ENCODE measurements at regions not wholly inside any gene's neighbourhood (a gene's known extent, or its start where the extent isn't known, plus 50 kb on each side); places are given as distances from the start of the nearest gene placed in this dataset.

GRCh38 chr2:129769185-129769991 lies 210.1 kb upstream of the RAB6C start:
- Histone ChIP-seq H3K4me3 (ENCODE audit: low read length) (no peak overlapping the region), H3K9me2 (replicated peaks; ENCODE audit: control insufficient read depth, low read length) (no peaks in the 10 kb centered on the region), H3K4me1 (ENCODE audit: control insufficient read depth, low read length) (no peaks in the 10 kb centered on the region), H3K36me3 (ENCODE audit: control insufficient read depth, low read length) (no peaks in the 10 kb centered on the region), H4K20me1 (ENCODE audit: control insufficient read depth, insufficient read depth, low read depth, low read length) (no peaks in the 10 kb centered on the region), H3K27ac (ENCODE audit: low read depth, low read length) (no peak overlapping the region), H3F3A (ENCODE audit: control insufficient read depth, insufficient read depth) (no peaks in the 10 kb centered on the region), H3K27me3 (ENCODE audit: control insufficient read depth, low read length) (no peaks in the 10 kb centered on the region), H3K79me2 (ENCODE audit: control insufficient read depth, low read length) (no peaks in the 10 kb centered on the region), H3K9me3 (ENCODE audit: control insufficient read depth, insufficient read depth, low read length) (no peaks in the 10 kb centered on the region), H3K4me2 (ENCODE audit: low read length) (no peak overlapping the region)
- TF ChIP-seq CTCF (IDR thresholded peaks at IDR 0.05; ENCODE audit: low read depth, low read length, poor library complexity, severe bottlenecking), result no peak
- no peak for TF ChIP-seq EZH2phosphoT487 (IDR thresholded peaks at IDR 0.05; ENCODE audit: borderline replicate concordance, low read length)

DNA sequence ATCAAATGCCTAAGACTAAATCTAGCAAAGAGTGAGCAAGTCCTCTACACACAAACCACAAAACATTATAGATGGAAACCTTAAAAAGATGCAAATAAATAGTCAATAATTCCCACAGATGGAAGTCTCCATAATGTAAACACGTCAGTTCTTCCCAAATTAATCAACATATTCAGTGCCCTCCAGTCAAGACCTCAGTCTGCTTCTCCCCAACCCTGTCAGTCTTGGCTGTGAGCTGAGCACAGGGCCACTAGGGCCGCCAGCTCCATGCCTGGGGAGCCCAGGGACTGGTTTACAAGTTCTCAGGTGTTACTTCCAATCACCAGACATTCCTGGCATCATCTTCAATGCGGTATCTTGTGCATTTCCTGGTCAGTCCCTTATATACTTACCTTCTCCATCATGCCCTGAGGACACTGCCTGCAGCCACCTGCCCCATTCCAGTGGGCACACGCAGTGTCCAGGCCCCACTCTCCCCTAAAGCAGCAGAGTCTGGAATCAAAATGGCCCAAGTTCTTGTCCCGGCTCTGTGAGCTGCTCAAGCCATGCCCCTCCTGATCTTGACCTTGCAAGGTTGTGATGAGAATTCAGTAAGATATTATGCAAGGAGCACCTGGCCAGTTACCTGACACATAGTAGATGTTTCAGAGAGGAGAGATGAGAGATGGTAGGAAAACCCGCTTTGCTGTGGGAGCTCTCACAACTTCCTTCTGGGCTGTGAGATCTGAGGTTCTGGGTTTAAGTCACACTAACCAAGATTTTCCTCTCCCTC lies 207.9 kb upstream of the RAB6C start:
- H4K20me1 ChIP-seq (ENCODE audit: control insufficient read depth, insufficient read depth, low read depth, low read length), result no peaks in the 10 kb centered on the region
- no peaks in the 10 kb centered on the region for H3K4me1 ChIP-seq (ENCODE audit: control insufficient read depth, low read length)
- no peak overlapping the region for H3K4me3 ChIP-seq (ENCODE audit: low read length)
- no peaks in the 10 kb centered on the region for H3K9me2 ChIP-seq (replicated peaks; ENCODE audit: control insufficient read depth, low read length)
- no peak overlapping the region for H3K4me2 ChIP-seq (ENCODE audit: low read length)
- no peak overlapping the region for H3K27ac ChIP-seq (ENCODE audit: low read depth, low read length)
- TF ChIP-seq CTCF (IDR thresholded peaks at IDR 0.05; ENCODE audit: low read depth, low read length, poor library complexity, severe bottlenecking) (no peak), EZH2phosphoT487 (IDR thresholded peaks at IDR 0.05; ENCODE audit: borderline replicate concordance, low read length) (no peak)
- no peaks in the 10 kb centered on the region for H3F3A ChIP-seq (ENCODE audit: control insufficient read depth, insufficient read depth)
- H3K36me3 ChIP-seq (ENCODE audit: control insufficient read depth, low read length), result no peaks in the 10 kb centered on the region
- H3K79me2 ChIP-seq (ENCODE audit: control insufficient read depth, low read length), result no peaks in the 10 kb centered on the region
- no peaks in the 10 kb centered on the region for H3K27me3 ChIP-seq (ENCODE audit: control insufficient read depth, low read length)
- no peaks in the 10 kb centered on the region for H3K9me3 ChIP-seq (ENCODE audit: control insufficient read depth, insufficient read depth, low read length)

- Histone ChIP-seq H3K9me3 (ENCODE audit: control insufficient read depth, insufficient read depth, low read length) (no peaks in the 10 kb centered on the region), H3F3A (ENCODE audit: control insufficient read depth, insufficient read depth) (no peaks in the 10 kb centered on the region), H3K36me3 (ENCODE audit: control insufficient read depth, low read length) (no peaks in the 10 kb centered on the region), H3K4me3 (ENCODE audit: low read length) (no peak overlapping the region), H4K20me1 (ENCODE audit: control insufficient read depth, insufficient read depth, low read depth, low read length) (no peaks in the 10 kb centered on the region), H3K9me2 (replicated peaks; ENCODE audit: control insufficient read depth, low read length) (no peaks in the 10 kb centered on the region), H3K4me2 (ENCODE audit: low read length) (no peak overlapping the region), H3K27ac (ENCODE audit: low read depth, low read length) (no peak overlapping the region), H3K27me3 (ENCODE audit: control insufficient read depth, low read length) (no peaks in the 10 kb centered on the region), H3K79me2 (ENCODE audit: control insufficient read depth, low read length) (no peaks in the 10 kb centered on the region), H3K4me1 (ENCODE audit: control insufficient read depth, low read length) (no peaks in the 10 kb centered on the region)
- no peak for TF ChIP-seq EZH2phosphoT487 (IDR thresholded peaks at IDR 0.05; ENCODE audit: borderline replicate concordance, low read length)
- no peak for TF ChIP-seq CTCF (IDR thresholded peaks at IDR 0.05; ENCODE audit: low read depth, low read length, poor library complexity, severe bottlenecking)
Measured at GRCh38 chr2:129772190-129772579, 207.3 kb upstream of the RAB6C start.

Measured in DOHH2 (cell line).